GM10266 (cell line): ENCODE measurements at regions not wholly inside any gene's neighbourhood (a gene's known extent, or its start where the extent isn't known, plus 50 kb on each side); places are given as distances from the start of the nearest gene placed in this dataset.

Source experiments
- DNase-seq: peaks from one replicate; pipeline ENCODE4 v3.0.0; 2012; ENCODE audit errors: extremely low spot score
- CTCF ChIP-seq: IDR thresholded peaks from 2 replicates; pipeline ENCODE4 v1.5.1; 2012; ENCODE audit warnings: mild to moderate bottlenecking, low read depth; ENCODE audit not compliant: control insufficient read depth, insufficient read depth; ENCODE audit errors: missing control alignments

- no peak for DNase-seq
- TF ChIP-seq CTCF = no peak
Measured at GRCh38 chr3:73718326-73719110, 93.8 kb upstream of the PDZRN3 start.

- TF ChIP-seq CTCF = no peak
- DNase-seq = no peak
Measured at GRCh38 chr3:73716418-73716817, 91.7 kb upstream of the PDZRN3 start.

- no peak for DNase-seq
- no peak for TF ChIP-seq CTCF
Measured at GRCh38 chr3:73710340-73710739, 85.6 kb upstream of the PDZRN3 start.

GRCh38 chr3:73709712-73710111, 85.0 kb upstream of the PDZRN3 start:
- no peak for TF ChIP-seq CTCF
- DNase-seq = no peak

- DNase-seq = no peak
- no peak for TF ChIP-seq CTCF
Measured at GRCh38 chr3:73708956-73709355, 84.2 kb upstream of the PDZRN3 start.

- TF ChIP-seq CTCF = no peak
- DNase-seq = no peak
Measured at GRCh38 chr3:73707772-73708171, 83.0 kb upstream of the PDZRN3 start.

- no peak for DNase-seq
- TF ChIP-seq CTCF = no peak
Measured at GRCh38 chr3:73706771-73707170, 82.0 kb upstream of the PDZRN3 start.
